Urinary bladder (tissue), 3 donors: ENCODE measurements at regions not wholly inside any gene's neighbourhood (a gene's known extent, or its start where the extent isn't known, plus 50 kb on each side); places are given as distances from the start of the nearest gene placed in this dataset.

ENCODE experiments used
- DNase-seq: peaks from one replicate; pipeline ENCODE4 v3.0.0-alpha.2; 2015; ENCODE audit errors: extremely low spot score
- H3K27ac ChIP-seq: one replicate; pipeline ENCODE4 v1.5.1; 2013; ENCODE audit warnings: low read depth, mild to moderate bottlenecking, moderate library complexity
- H3K36me3 ChIP-seq: one replicate; pipeline ENCODE4 v1.6.1; 2013; ENCODE audit warnings: mild to moderate bottlenecking, moderate library complexity; ENCODE audit not compliant: insufficient read depth
- H3K4me1 ChIP-seq: one replicate; pipeline ENCODE4 v1.6.1; 2013; ENCODE audit warnings: mild to moderate bottlenecking, moderate library complexity; ENCODE audit not compliant: insufficient read depth
- H3K4me3 ChIP-seq: one replicate; pipeline ENCODE4 v1.5.1; 2013; ENCODE audit warnings: low read depth, low read length
- WGBS: extraction: QIAGEN DNeasy Blood & Tissue Kit; methylation state at CpG from one replicate; pipeline ENCODE4 v1.1.7; 2013; 5-methylcytosine and 5-hydroxymethylcytosine counted together
- donor health status: healthy with polysubstance abuse.
- donor health status: healthy.

GRCh38 chr11:112566124-112566523, 305.5 kb upstream of the PLET1 start:
- H3K27ac ChIP-seq = no peak overlapping the region
- no peaks in the 10 kb centered on the region for H3K4me1 ChIP-seq
- no peak overlapping the region for H3K4me3 ChIP-seq
- 54% methylated on average over 2 of the region's 2 CpGs for WGBS
- no peak for DNase-seq
- no peaks in the 10 kb centered on the region for H3K36me3 ChIP-seq

GRCh38 chr11:112570333-112570732, 309.7 kb upstream of the PLET1 start:
- no peak overlapping the region for H3K4me3 ChIP-seq
- no peak for DNase-seq
- 67% methylated on average over 6 of the region's 6 CpGs for WGBS
- no peak overlapping the region for H3K27ac ChIP-seq
- no peaks in the 10 kb centered on the region for H3K4me1 ChIP-seq
- H3K36me3 ChIP-seq = no peaks in the 10 kb centered on the region

- Histone ChIP-seq H3K27ac (no peak overlapping the region), H3K4me1 (no peaks in the 10 kb centered on the region), H3K4me3 (no peak overlapping the region), H3K36me3 (no peaks in the 10 kb centered on the region)
- DNase-seq = no peak
- 79% methylated on average over 3 of the region's 3 CpGs for WGBS
These were observed 318.6 kb upstream of the PLET1 start for GRCh38 chr11:112579282-112579681.

- Histone ChIP-seq H3K4me3 (no peak overlapping the region), H3K4me1 (no peaks in the 10 kb centered on the region), H3K27ac (no peak overlapping the region), H3K36me3 (no peaks in the 10 kb centered on the region)
- DNase-seq = no peak
These were observed 320.2 kb upstream of the PLET1 start for GRCh38 chr11:112580864-112581263.

GRCh38 chr11:112581747-112582146, 321.1 kb upstream of the PLET1 start:
- H3K4me3 ChIP-seq = no peak overlapping the region
- no peak for DNase-seq
- no peaks in the 10 kb centered on the region for H3K4me1 ChIP-seq
- H3K36me3 ChIP-seq = no peaks in the 10 kb centered on the region
- WGBS = 80% methylated on average over 4 of the region's 4 CpGs
- H3K27ac ChIP-seq = no peak overlapping the region

GRCh38 chr11:112582366-112582765, 321.7 kb upstream of the PLET1 start:
- Histone ChIP-seq H3K4me1 (no peaks in the 10 kb centered on the region), H3K27ac (no peak overlapping the region), H3K36me3 (no peaks in the 10 kb centered on the region)

GRCh38 chr11:112583261-112583893, 322.7 kb upstream of the PLET1 start:
- WGBS = 84% methylated on average over 8 of the region's 8 CpGs
- H3K27ac ChIP-seq = no peak overlapping the region
- no peak for DNase-seq

More at GRCh38 chr11:112582366-112582765, 321.7 kb upstream of the PLET1 start:
- H3K4me3 ChIP-seq = no peak overlapping the region
- no peak for DNase-seq

GRCh38 chr11:112584672-112585071, 324.0 kb upstream of the PLET1 start:
- 83% methylated on average over 4 of the region's 4 CpGs for WGBS
- no peak for DNase-seq
- Histone ChIP-seq H3K27ac (no peak overlapping the region), H3K4me3 (no peak overlapping the region), H3K36me3 (no peaks in the 10 kb centered on the region), H3K4me1 (no peaks in the 10 kb centered on the region)

More at GRCh38 chr11:112583261-112583893, 322.7 kb upstream of the PLET1 start:
- H3K36me3 ChIP-seq = no peaks in the 10 kb centered on the region
- no peaks in the 10 kb centered on the region for H3K4me1 ChIP-seq
- H3K4me3 ChIP-seq = no peak overlapping the region

GRCh38 chr11:112587664-112588063, 327.0 kb upstream of the PLET1 start:
- no peak for DNase-seq
- Histone ChIP-seq H3K4me3 (no peak overlapping the region), H3K4me1 (no peaks in the 10 kb centered on the region), H3K27ac (no peak overlapping the region), H3K36me3 (no peaks in the 10 kb centered on the region)
- 51% methylated on average over 5 of the region's 5 CpGs for WGBS

- 5% methylated on average over 5 of the region's 5 CpGs for WGBS
- DNase-seq = peak; percentile 78
These were observed 327.6 kb upstream of the PLET1 start for GRCh38 chr11:112588252-112588694.

GRCh38 chr11:112589155-112589554, 328.5 kb upstream of the PLET1 start:
- no peak overlapping the region for H3K4me3 ChIP-seq
- H3K27ac ChIP-seq = no peak overlapping the region
- H3K4me1 ChIP-seq = no peaks in the 10 kb centered on the region
- peak; percentile 43 for DNase-seq
- 32% methylated on average over 3 of the region's 3 CpGs for WGBS
- no peaks in the 10 kb centered on the region for H3K36me3 ChIP-seq

More at GRCh38 chr11:112588252-112588694, 327.6 kb upstream of the PLET1 start:
- Histone ChIP-seq H3K4me3 (no peak overlapping the region), H3K4me1 (no peaks in the 10 kb centered on the region), H3K27ac (no peak overlapping the region), H3K36me3 (no peaks in the 10 kb centered on the region)

GRCh38 chr11:112590764-112591163, 330.1 kb upstream of the PLET1 start:
- DNase-seq = peak; percentile 64
- Histone ChIP-seq H3K4me1 (no peaks in the 10 kb centered on the region), H3K27ac (no peak overlapping the region), H3K4me3 (no peak overlapping the region), H3K36me3 (no peaks in the 10 kb centered on the region)
- WGBS = 61% methylated on average over 2 of the region's 2 CpGs

- no peak for DNase-seq
- 94% methylated on average over 2 of the region's 2 CpGs for WGBS
- H3K4me1 ChIP-seq = no peaks in the 10 kb centered on the region
- no peaks in the 10 kb centered on the region for H3K36me3 ChIP-seq
- H3K4me3 ChIP-seq = no peak overlapping the region
- H3K27ac ChIP-seq = no peak overlapping the region
These were observed 332.8 kb upstream of the PLET1 start for GRCh38 chr11:112593440-112593839.

GRCh38 chr11:112596324-112596723, 335.7 kb upstream of the PLET1 start:
- no peak overlapping the region for H3K4me3 ChIP-seq
- no peak for DNase-seq
- no peaks in the 10 kb centered on the region for H3K36me3 ChIP-seq
- H3K4me1 ChIP-seq = no peaks in the 10 kb centered on the region
- H3K27ac ChIP-seq = no peak overlapping the region
